ENCODE measurements at regions not wholly inside any gene's neighbourhood (a gene's known extent, or its start where the extent isn't known, plus 50 kb on each side); places are given as distances from the start of the nearest gene placed in this dataset.

DNA sequence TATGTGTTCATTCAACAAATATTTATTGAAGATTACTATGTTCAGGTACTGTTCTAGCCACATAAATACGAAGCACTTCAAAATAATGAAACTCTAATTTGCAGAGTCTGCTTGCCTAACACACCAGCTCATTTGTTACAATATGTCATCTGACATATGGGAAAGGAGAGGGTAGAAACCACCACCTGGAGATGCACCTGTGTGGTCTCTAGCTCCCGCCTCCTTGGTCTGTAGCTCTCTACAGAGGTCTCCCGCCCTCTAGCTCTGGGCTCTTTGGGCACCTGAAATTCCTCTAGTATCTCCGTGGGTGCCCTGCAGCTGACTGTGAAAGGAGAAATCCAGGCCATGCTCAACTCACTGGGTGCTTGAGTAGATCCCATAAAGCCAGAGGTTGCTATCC lies 51.4 kb upstream of the DBX1 start:
- TF ChIP-seq CTCF (IDR thresholded peaks at IDR 0.05) (no peak), POLR2A (IDR thresholded peaks at IDR 0.05) (no peak)
- ATAC-seq (no peak), DNase-seq (no peak)
- Histone ChIP-seq H3K36me3 (replicated peaks in 1 of 2; ENCODE audit: insufficient read depth in 1 of 2, low read depth in 2 of 2) (no peaks in the 10 kb centered on the region), H3K27ac (no peak overlapping the region), H3K9me3 (no peaks in the 10 kb centered on the region), H3K4me1 (peaks cover 12% of the 10 kb centered on the region), H3K27me3 (no peaks in the 10 kb centered on the region), H3K4me3 (no peak overlapping the region)
- intact Hi-C loops (cut with DNase I): no loop called here
- WGBS, 2 donors: 61 to 76% methylated on average over 4 of the region's 4 CpGs

All from body of pancreas (tissue), 4 donors.